ENCODE measurements at regions not wholly inside any gene's neighbourhood (a gene's known extent, or its start where the extent isn't known, plus 50 kb on each side); places are given as distances from the start of the nearest gene placed in this dataset.

DNA sequence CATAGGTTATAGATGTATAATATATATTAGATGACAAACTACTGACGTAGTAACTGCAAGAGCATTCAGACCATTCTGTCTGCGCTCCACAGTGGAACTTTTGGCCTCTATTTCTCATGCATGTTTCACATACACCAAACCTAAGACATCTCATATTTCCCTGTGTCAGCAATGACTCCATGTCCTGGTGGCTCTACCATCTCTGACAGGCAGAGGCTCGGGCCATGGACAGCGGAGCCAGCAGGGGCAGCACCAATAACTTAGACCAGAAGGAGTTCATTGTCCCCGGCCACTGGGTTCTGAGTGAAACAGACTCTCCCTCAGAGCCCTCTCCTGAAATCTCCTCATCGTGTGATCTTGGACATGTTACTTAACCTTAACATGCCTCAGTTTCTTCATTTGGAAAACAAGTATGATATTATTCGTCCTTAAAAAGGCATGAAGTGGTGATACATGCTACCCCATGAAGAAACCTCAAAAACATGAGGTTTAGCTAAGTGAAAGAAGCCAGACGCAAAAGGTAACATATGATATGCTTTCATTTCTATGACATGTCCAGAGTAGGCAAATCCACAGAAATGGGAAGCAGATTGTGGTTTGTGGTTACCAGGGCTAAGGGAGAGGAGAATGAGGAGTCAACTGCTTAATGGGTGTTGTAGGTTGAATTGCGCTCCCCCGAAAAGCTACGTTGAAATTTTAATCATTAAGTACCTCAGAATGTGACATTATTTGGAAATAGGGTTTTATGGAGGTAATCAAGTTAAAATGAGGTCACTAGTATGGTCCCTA lies 564.0 kb upstream of the JARID2 start:
- Histone ChIP-seq H3K4me1 (ENCODE audit: control insufficient read depth, insufficient read depth, low read length) (peaks cover 1% of the 10 kb centered on the region), H3K27me3 (ENCODE audit: control insufficient read depth, insufficient read depth, low read length) (no peaks in the 10 kb centered on the region), H3K36me3 (ENCODE audit: control insufficient read depth, insufficient read depth, low read length) (no peaks in the 10 kb centered on the region), H3K9me3 (ENCODE audit: control insufficient read depth, insufficient read depth, low read length) (no peaks in the 10 kb centered on the region), H3K4me3 (ENCODE audit: low read length) (no peak overlapping the region), H3K27ac (ENCODE audit: low read length) (no peak overlapping the region)
- DNase-seq (ENCODE audit: low read depth, low spot score) = no peak
- no CpG with 5 or more reads among the region's 11 CpGs for WGBS (ENCODE audit: insufficient coverage, insufficient read length)

DNA sequence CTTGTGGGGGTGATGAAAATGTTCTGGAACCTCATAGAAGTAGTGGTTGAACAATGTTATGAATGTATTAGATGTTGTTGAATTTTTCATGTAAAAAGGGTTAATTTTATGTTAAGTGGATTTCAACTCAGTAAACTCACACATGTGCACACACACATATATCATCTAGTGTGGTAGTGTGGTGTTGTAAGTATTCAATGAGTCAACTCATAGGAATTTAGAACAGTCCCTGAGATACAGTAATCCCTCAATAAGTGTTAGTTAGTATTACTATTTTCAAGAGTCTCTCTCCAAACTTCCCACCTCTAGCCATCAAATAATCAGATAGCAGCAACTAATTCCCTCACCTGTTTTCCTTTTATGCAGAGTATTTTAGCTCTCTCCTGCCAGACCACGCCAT lies 563.1 kb upstream of the JARID2 start:
- Histone ChIP-seq H3K9me3 (ENCODE audit: control insufficient read depth, insufficient read depth, low read length) (no peaks in the 10 kb centered on the region), H3K36me3 (ENCODE audit: control insufficient read depth, insufficient read depth, low read length) (no peaks in the 10 kb centered on the region), H3K4me1 (ENCODE audit: control insufficient read depth, insufficient read depth, low read length) (no peaks in the 10 kb centered on the region), H3K27me3 (ENCODE audit: control insufficient read depth, insufficient read depth, low read length) (no peaks in the 10 kb centered on the region), H3K27ac (ENCODE audit: low read length) (no peak overlapping the region), H3K4me3 (ENCODE audit: low read length) (no peak overlapping the region)
- DNase-seq (ENCODE audit: low read depth, low spot score) = no peak
- no CpG with 5 or more reads among the region's 1 CpG for WGBS (ENCODE audit: insufficient coverage, insufficient read length)

DNA sequence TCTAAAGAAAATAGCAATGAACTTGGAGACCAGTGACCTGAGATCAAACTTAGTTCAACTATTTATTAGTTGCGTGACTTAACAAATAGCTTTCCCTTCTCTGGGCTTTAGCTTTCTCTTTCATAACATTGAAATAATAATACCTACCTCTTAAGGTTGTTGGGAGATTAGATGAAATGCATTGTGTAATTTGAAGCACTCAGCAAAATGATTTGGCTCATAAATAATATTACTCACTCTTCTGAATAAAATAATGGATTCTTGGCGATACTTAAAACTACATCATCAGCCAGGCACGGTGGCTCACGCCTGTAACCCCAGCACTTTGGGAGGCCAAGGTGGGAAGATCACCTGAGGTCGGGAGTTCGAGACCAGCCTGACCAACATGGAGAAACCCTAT lies 556.2 kb upstream of the JARID2 start:
- Histone ChIP-seq H3K36me3 (ENCODE audit: control insufficient read depth, insufficient read depth, low read length) (no peaks in the 10 kb centered on the region), H3K27ac (ENCODE audit: low read length) (no peak overlapping the region), H3K27me3 (ENCODE audit: control insufficient read depth, insufficient read depth, low read length) (no peaks in the 10 kb centered on the region), H3K4me1 (ENCODE audit: control insufficient read depth, insufficient read depth, low read length) (no peaks in the 10 kb centered on the region), H3K4me3 (ENCODE audit: low read length) (no peak overlapping the region), H3K9me3 (ENCODE audit: control insufficient read depth, insufficient read depth, low read length) (no peaks in the 10 kb centered on the region)
- DNase-seq (ENCODE audit: low read depth, low spot score) = no peak
- WGBS (ENCODE audit: insufficient coverage, insufficient read length) = no CpG with 5 or more reads among the region's 6 CpGs

DNA sequence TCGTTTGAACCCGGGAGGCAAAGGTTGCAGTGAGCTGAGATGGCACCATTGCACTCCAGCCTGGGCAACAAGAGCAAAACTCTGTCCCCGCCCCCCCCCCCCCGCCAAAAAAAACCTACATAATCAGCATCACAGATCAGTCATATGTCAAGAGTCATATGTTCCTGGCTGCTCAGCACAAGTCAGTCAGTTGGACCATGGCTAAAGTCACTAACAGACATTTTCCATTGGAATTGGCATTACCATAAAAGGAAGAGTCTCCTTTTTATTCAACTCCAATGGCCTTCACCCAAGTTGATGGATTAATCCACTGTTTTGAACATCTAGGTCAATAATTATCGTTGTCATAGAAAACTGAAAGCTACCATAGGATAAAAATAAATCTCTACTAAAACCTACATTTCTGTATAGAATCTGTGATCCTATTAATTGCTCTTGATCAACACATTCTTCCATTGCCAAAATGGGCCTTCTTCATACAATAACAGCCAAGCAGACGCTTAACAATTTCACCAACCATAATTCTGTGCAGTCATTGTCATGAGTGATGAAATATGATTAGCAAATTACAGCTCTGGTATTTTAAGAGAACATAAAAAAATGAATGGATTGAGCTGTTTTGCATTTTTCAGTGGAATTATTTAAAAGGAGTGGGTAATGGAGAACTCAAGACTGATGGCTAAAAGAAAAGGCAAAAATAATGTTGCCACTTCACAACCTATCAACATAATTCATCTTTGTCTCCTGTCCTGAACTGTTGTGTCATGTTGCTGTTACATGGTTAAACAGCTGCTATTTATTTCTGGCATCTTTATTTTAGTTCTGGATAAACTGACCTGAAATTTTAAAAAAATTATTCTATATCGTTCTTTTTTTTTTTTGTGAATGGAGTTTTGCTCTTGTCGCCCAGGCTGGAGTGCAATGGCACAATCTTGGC lies 555.5 kb upstream of the JARID2 start:
- H3K36me3 ChIP-seq (ENCODE audit: control insufficient read depth, insufficient read depth, low read length) = no peaks in the 10 kb centered on the region
- WGBS (ENCODE audit: insufficient coverage, insufficient read length) = no CpG with 5 or more reads among the region's 8 CpGs
- no peak overlapping the region for H3K27ac ChIP-seq (ENCODE audit: low read length)
- no peak for DNase-seq (ENCODE audit: low read depth, low spot score)
- no peaks in the 10 kb centered on the region for H3K4me1 ChIP-seq (ENCODE audit: control insufficient read depth, insufficient read depth, low read length)
- no peaks in the 10 kb centered on the region for H3K9me3 ChIP-seq (ENCODE audit: control insufficient read depth, insufficient read depth, low read length)
- no peaks in the 10 kb centered on the region for H3K27me3 ChIP-seq (ENCODE audit: control insufficient read depth, insufficient read depth, low read length)
- H3K4me3 ChIP-seq (ENCODE audit: low read length) = no peak overlapping the region

DNA sequence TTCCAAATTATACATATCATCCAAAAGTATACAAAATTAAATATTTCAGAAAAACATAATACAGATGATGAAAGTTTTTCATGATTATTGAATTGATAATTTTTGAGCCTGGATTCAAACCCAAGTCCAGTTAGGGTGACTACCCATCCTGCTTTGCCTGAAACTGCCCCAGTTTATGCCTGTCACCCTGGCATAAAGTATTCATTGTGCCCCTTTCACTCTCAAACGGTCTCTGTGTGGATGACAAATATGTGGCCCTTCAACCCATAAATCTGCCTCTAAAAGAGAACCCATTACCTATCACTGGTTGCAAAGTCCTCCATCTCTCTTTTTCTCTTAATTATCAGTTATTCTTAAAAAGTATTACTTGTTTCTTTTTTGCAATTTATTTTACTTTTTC lies 553.7 kb upstream of the JARID2 start:
- Histone ChIP-seq H3K27me3 (ENCODE audit: control insufficient read depth, insufficient read depth, low read length) (no peaks in the 10 kb centered on the region), H3K27ac (ENCODE audit: low read length) (no peak overlapping the region), H3K36me3 (ENCODE audit: control insufficient read depth, insufficient read depth, low read length) (no peaks in the 10 kb centered on the region), H3K4me3 (ENCODE audit: low read length) (no peak overlapping the region), H3K9me3 (ENCODE audit: control insufficient read depth, insufficient read depth, low read length) (no peaks in the 10 kb centered on the region), H3K4me1 (ENCODE audit: control insufficient read depth, insufficient read depth, low read length) (no peaks in the 10 kb centered on the region)
- DNase-seq (ENCODE audit: low read depth, low spot score) = no peak
- WGBS (ENCODE audit: insufficient coverage, insufficient read length) = no CpG with 5 or more reads among the region's 1 CpG

DNA sequence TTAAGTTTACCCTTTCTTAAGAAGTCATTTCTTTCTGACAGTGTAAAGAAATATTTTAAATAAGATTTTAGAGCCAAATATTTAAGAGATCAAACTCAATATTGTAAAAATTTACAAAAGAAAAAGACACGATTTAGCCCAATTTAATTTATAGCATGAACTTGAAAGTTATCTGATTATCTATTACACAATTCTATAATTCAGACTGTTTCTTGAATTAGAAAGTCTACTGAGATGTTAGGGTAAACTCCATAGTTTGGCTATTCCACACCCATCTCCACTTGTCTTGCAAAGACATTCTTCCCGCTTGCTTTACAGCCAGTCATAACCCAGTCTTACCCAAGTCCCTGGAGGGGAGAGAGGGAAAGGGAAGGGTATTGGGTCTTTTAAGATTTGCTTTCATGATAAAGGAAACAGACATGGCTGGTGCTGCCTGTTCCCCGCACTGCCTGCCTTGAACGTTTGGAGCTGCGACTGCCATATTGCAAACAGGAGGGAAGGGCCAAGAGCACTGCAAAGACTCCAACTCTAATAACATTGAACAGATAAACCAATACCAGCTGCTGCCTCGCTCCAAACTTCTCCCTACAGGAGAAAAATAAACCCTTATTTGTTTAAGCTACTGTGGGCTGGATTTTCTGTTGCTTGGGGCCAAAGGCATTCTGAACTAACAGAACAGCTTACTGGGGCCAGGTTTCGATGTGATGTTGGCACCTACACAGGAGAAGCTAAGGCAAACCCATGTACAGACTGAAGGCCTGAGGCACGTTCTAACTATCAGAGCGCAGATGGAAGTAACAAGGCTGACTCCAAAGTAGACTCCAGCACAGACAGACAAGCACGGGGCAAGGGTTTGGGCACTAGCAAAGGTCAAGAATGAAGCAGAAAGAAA lies 552.3 kb upstream of the JARID2 start:
- DNase-seq (ENCODE audit: low read depth, low spot score) = peak; percentile 7
- H3K27me3 ChIP-seq (ENCODE audit: control insufficient read depth, insufficient read depth, low read length) = no peaks in the 10 kb centered on the region
- H3K4me1 ChIP-seq (ENCODE audit: control insufficient read depth, insufficient read depth, low read length) = no peaks in the 10 kb centered on the region
- no peak overlapping the region for H3K27ac ChIP-seq (ENCODE audit: low read length)
- no CpG with 5 or more reads among the region's 10 CpGs for whole genome bisulfite sequencing (ENCODE audit: insufficient coverage, insufficient read length)
- H3K36me3 ChIP-seq (ENCODE audit: control insufficient read depth, insufficient read depth, low read length) = no peaks in the 10 kb centered on the region
- H3K9me3 ChIP-seq (ENCODE audit: control insufficient read depth, insufficient read depth, low read length) = no peaks in the 10 kb centered on the region
- H3K4me3 ChIP-seq (ENCODE audit: low read length) = no peak overlapping the region

DNA sequence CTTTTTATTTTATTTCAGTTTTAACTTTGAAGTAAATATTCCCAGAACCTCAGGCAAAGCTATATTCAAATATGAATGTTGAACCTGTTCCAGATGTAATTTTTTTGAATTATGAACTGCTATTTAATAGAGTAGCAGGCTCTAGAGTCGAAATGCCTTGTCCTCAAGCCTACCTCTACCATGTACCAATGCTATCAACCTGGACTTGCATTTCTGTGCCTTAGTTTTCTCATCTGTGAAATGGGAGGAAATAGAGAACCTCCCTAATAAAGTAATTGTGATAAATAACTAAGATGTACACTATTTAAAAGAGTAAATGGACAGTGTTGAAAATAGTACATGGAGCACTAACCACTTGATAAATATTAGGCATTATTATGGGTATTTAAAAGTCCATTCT lies 551.6 kb upstream of the JARID2 start:
- WGBS (ENCODE audit: insufficient coverage, insufficient read length) = no CpG with 5 or more reads among the region's 1 CpG
- no peaks in the 10 kb centered on the region for H3K36me3 ChIP-seq (ENCODE audit: control insufficient read depth, insufficient read depth, low read length)
- H3K4me3 ChIP-seq (ENCODE audit: low read length) = no peak overlapping the region
- DNase-seq (ENCODE audit: low read depth, low spot score) = no peak
- H3K9me3 ChIP-seq (ENCODE audit: control insufficient read depth, insufficient read depth, low read length) = no peaks in the 10 kb centered on the region
- H3K27ac ChIP-seq (ENCODE audit: low read length) = no peak overlapping the region
- H3K27me3 ChIP-seq (ENCODE audit: control insufficient read depth, insufficient read depth, low read length) = no peaks in the 10 kb centered on the region
- no peaks in the 10 kb centered on the region for H3K4me1 ChIP-seq (ENCODE audit: control insufficient read depth, insufficient read depth, low read length)

DNA sequence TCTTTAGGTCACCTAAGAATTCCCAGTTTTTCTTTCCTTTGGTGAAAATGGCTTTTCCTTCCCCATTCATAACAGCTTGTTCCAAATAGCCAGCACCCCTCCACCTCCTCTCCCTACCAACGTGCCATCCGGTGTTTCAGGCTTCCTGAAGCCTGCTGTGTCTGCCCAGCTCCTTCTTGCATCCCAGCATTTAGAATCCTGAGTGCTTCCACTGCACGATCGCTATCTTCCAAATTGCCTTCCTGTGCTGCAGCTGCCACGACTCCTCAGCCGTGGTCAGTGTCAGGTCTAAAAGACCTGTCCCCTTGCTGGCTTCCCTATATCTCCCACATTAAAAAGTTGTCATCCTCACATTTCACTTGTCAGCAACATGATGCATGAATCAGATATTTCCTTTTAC lies 550.3 kb upstream of the JARID2 start:
- no CpG with 5 or more reads among the region's 6 CpGs for WGBS (ENCODE audit: insufficient coverage, insufficient read length)
- Histone ChIP-seq H3K27me3 (ENCODE audit: control insufficient read depth, insufficient read depth, low read length) (no peaks in the 10 kb centered on the region), H3K27ac (ENCODE audit: low read length) (no peak overlapping the region), H3K9me3 (ENCODE audit: control insufficient read depth, insufficient read depth, low read length) (no peaks in the 10 kb centered on the region), H3K4me3 (ENCODE audit: low read length) (no peak overlapping the region), H3K4me1 (ENCODE audit: control insufficient read depth, insufficient read depth, low read length) (no peaks in the 10 kb centered on the region), H3K36me3 (ENCODE audit: control insufficient read depth, insufficient read depth, low read length) (no peaks in the 10 kb centered on the region)
- no peak for DNase-seq (ENCODE audit: low read depth, low spot score)

DNA sequence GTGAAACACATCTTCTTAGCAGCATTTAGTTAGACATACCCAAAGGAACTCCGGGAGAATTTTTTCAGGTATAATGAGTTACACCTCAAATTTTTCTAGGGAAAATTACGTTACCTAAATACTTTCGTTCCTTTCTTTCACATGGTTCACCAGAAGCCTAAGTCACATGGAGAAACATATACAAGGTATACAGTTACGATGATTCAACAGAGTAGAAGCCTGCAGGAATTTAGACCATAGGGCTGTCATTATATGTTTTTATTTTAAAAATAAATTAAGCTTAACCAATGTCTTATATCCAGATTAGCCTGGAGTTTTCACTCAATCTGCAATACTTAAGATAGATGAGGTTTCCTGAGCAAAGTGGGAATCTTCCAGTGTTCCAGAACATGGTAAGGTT lies 549.5 kb upstream of the JARID2 start:
- Histone ChIP-seq H3K27ac (ENCODE audit: low read length) (no peak overlapping the region), H3K36me3 (ENCODE audit: control insufficient read depth, insufficient read depth, low read length) (no peaks in the 10 kb centered on the region), H3K9me3 (ENCODE audit: control insufficient read depth, insufficient read depth, low read length) (no peaks in the 10 kb centered on the region), H3K27me3 (ENCODE audit: control insufficient read depth, insufficient read depth, low read length) (no peaks in the 10 kb centered on the region), H3K4me1 (ENCODE audit: control insufficient read depth, insufficient read depth, low read length) (no peaks in the 10 kb centered on the region), H3K4me3 (ENCODE audit: low read length) (no peak overlapping the region)
- WGBS (ENCODE audit: insufficient coverage, insufficient read length) = no CpG with 5 or more reads among the region's 4 CpGs
- no peak for DNase-seq (ENCODE audit: low read depth, low spot score)

DNA sequence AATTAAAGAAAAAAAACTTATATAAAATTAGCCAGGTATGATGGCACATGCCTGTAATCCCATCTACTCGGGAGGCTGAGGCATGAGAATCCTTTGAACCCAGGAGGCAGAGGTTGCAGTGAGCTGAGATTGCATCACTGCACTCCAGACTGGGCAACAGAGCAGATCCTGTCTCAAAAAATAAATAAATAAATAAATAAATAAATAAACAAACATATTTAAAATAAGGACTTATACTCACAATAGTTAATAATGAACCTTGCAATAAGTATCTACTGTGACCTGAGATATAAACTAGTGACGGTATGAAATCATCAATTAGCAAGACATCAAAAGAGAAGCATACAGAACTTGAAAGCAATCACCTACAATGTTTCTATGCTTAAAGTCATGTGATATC lies 548.4 kb upstream of the JARID2 start:
- Histone ChIP-seq H3K36me3 (ENCODE audit: control insufficient read depth, insufficient read depth, low read length) (no peaks in the 10 kb centered on the region), H3K27me3 (ENCODE audit: control insufficient read depth, insufficient read depth, low read length) (no peaks in the 10 kb centered on the region), H3K27ac (ENCODE audit: low read length) (no peak overlapping the region), H3K4me3 (ENCODE audit: low read length) (no peak overlapping the region), H3K4me1 (ENCODE audit: control insufficient read depth, insufficient read depth, low read length) (no peaks in the 10 kb centered on the region), H3K9me3 (ENCODE audit: control insufficient read depth, insufficient read depth, low read length) (no peaks in the 10 kb centered on the region)
- no CpG with 5 or more reads among the region's 2 CpGs for WGBS (ENCODE audit: insufficient coverage, insufficient read length)
- DNase-seq (ENCODE audit: low read depth, low spot score) = no peak
